ENCODE measurements at regions not wholly inside any gene's neighbourhood (a gene's known extent, or its start where the extent isn't known, plus 50 kb on each side); places are given as distances from the start of the nearest gene placed in this dataset.
"Not testable (repeated sequence)": the region's sequence is repeated elsewhere in the genome, so short reads cannot be mapped to it uniquely, and the experiment has no call there.

GRCh38 chr7:119886007-119886406 is 387.0 kb upstream of the KCND2 start:
- Histone ChIP-seq H3K27ac (ENCODE audit: low read length) (no peak overlapping the region), H3K4me3 (ENCODE audit: low read length) (no peak overlapping the region), H3K9me3 (ENCODE audit: low read length) (peaks cover 16% of the 10 kb centered on the region), H4K20me1 (ENCODE audit: insufficient read depth, low read depth, low read length) (no peaks in the 10 kb centered on the region), H3K36me3 (ENCODE audit: insufficient read depth, low read length) (no peaks in the 10 kb centered on the region), H3K4me1 (ENCODE audit: low read length) (no peaks in the 10 kb centered on the region), H3K9me2 (replicated peaks; ENCODE audit: insufficient read depth, low read length) (no peaks in the 10 kb centered on the region), H3K27me3 (ENCODE audit: low read length) (no peaks in the 10 kb centered on the region), H2AFZ (ENCODE audit: low read length) (no peak overlapping the region), H3K9ac (ENCODE audit: low read length) (no peak overlapping the region), H3K4me2 (ENCODE audit: low read depth, low read length, poor library complexity, severe bottlenecking) (no peak overlapping the region), H3K79me2 (ENCODE audit: low read length) (no peaks in the 10 kb centered on the region)
- DNase-seq = no peak

- not testable (repeated sequence) for H3K79me2 ChIP-seq (ENCODE audit: low read length); H3K9me2 ChIP-seq (replicated peaks; ENCODE audit: insufficient read depth, low read length); H3K27ac ChIP-seq (ENCODE audit: low read length); H4K20me1 ChIP-seq (ENCODE audit: insufficient read depth, low read depth, low read length); H3K4me1 ChIP-seq (ENCODE audit: low read length); H3K27me3 ChIP-seq (ENCODE audit: low read length); H3K4me2 ChIP-seq (ENCODE audit: low read depth, low read length, poor library complexity, severe bottlenecking); DNase-seq; H3K4me3 ChIP-seq (ENCODE audit: low read length); H3K36me3 ChIP-seq (ENCODE audit: insufficient read depth, low read length); H3K9ac ChIP-seq (ENCODE audit: low read length); H2AFZ ChIP-seq (ENCODE audit: low read length)
- peaks cover 16% of the 10 kb centered on the region for H3K9me3 ChIP-seq (ENCODE audit: low read length)
Observed at GRCh38 chr7:119886525-119886924, 386.4 kb upstream of the KCND2 start.

- Histone ChIP-seq H3K79me2 (ENCODE audit: low read length) (no peaks in the 10 kb centered on the region), H3K4me2 (ENCODE audit: low read depth, low read length, poor library complexity, severe bottlenecking) (no peak overlapping the region), H3K4me3 (ENCODE audit: low read length) (no peak overlapping the region), H3K9me2 (replicated peaks; ENCODE audit: insufficient read depth, low read length) (no peaks in the 10 kb centered on the region), H3K27ac (ENCODE audit: low read length) (no peak overlapping the region), H3K27me3 (ENCODE audit: low read length) (no peaks in the 10 kb centered on the region), H3K4me1 (ENCODE audit: low read length) (no peaks in the 10 kb centered on the region), H3K9ac (ENCODE audit: low read length) (no peak overlapping the region), H4K20me1 (ENCODE audit: insufficient read depth, low read depth, low read length) (no peaks in the 10 kb centered on the region), H3K9me3 (ENCODE audit: low read length) (peaks cover 15% of the 10 kb centered on the region), H2AFZ (ENCODE audit: low read length) (no peak overlapping the region), H3K36me3 (ENCODE audit: insufficient read depth, low read length) (no peaks in the 10 kb centered on the region)
- DNase-seq = no peak
Observed at GRCh38 chr7:119888251-119888650, 384.7 kb upstream of the KCND2 start.

- no peak overlapping the region for H3K4me3 ChIP-seq (ENCODE audit: low read length)
- H3K4me2 ChIP-seq (ENCODE audit: low read depth, low read length, poor library complexity, severe bottlenecking) = no peak overlapping the region
- no peaks in the 10 kb centered on the region for H3K79me2 ChIP-seq (ENCODE audit: low read length)
- H3K36me3 ChIP-seq (ENCODE audit: insufficient read depth, low read length) = no peaks in the 10 kb centered on the region
- H3K9ac ChIP-seq (ENCODE audit: low read length) = no peak overlapping the region
- peaks cover 15% of the 10 kb centered on the region for H3K9me3 ChIP-seq (ENCODE audit: low read length)
- DNase-seq = no peak
- no peaks in the 10 kb centered on the region for H3K27me3 ChIP-seq (ENCODE audit: low read length)
- no peaks in the 10 kb centered on the region for H3K4me1 ChIP-seq (ENCODE audit: low read length)
- H2AFZ ChIP-seq (ENCODE audit: low read length) = no peak overlapping the region
- no peak overlapping the region for H3K27ac ChIP-seq (ENCODE audit: low read length)
- no peaks in the 10 kb centered on the region for H4K20me1 ChIP-seq (ENCODE audit: insufficient read depth, low read depth, low read length)
- H3K9me2 ChIP-seq (replicated peaks; ENCODE audit: insufficient read depth, low read length) = no peaks in the 10 kb centered on the region
Observed at GRCh38 chr7:119890631-119891030, 382.3 kb upstream of the KCND2 start.

- H3K4me2 ChIP-seq (ENCODE audit: low read depth, low read length, poor library complexity, severe bottlenecking) = no peak overlapping the region
- no peaks in the 10 kb centered on the region for H4K20me1 ChIP-seq (ENCODE audit: insufficient read depth, low read depth, low read length)
- DNase-seq = no peak
- H3K79me2 ChIP-seq (ENCODE audit: low read length) = no peaks in the 10 kb centered on the region
- H3K4me1 ChIP-seq (ENCODE audit: low read length) = no peaks in the 10 kb centered on the region
- no peak overlapping the region for H3K4me3 ChIP-seq (ENCODE audit: low read length)
- no peaks in the 10 kb centered on the region for H3K36me3 ChIP-seq (ENCODE audit: insufficient read depth, low read length)
- H2AFZ ChIP-seq (ENCODE audit: low read length) = no peak overlapping the region
- no peaks in the 10 kb centered on the region for H3K27me3 ChIP-seq (ENCODE audit: low read length)
- H3K9me2 ChIP-seq (replicated peaks; ENCODE audit: insufficient read depth, low read length) = no peaks in the 10 kb centered on the region
- H3K27ac ChIP-seq (ENCODE audit: low read length) = no peak overlapping the region
- H3K9ac ChIP-seq (ENCODE audit: low read length) = no peak overlapping the region
- H3K9me3 ChIP-seq (ENCODE audit: low read length) = peaks cover 13% of the 10 kb centered on the region
Observed at GRCh38 chr7:119895320-119895719, 377.7 kb upstream of the KCND2 start.

- H3K4me1 ChIP-seq (ENCODE audit: low read length) = no peaks in the 10 kb centered on the region
- no peak overlapping the region for H3K27ac ChIP-seq (ENCODE audit: low read length)
- H2AFZ ChIP-seq (ENCODE audit: low read length) = no peak overlapping the region
- DNase-seq = no peak
- H4K20me1 ChIP-seq (ENCODE audit: insufficient read depth, low read depth, low read length) = no peaks in the 10 kb centered on the region
- no peaks in the 10 kb centered on the region for H3K27me3 ChIP-seq (ENCODE audit: low read length)
- H3K4me2 ChIP-seq (ENCODE audit: low read depth, low read length, poor library complexity, severe bottlenecking) = no peak overlapping the region
- no peaks in the 10 kb centered on the region for H3K9me2 ChIP-seq (replicated peaks; ENCODE audit: insufficient read depth, low read length)
- H3K79me2 ChIP-seq (ENCODE audit: low read length) = no peaks in the 10 kb centered on the region
- H3K9ac ChIP-seq (ENCODE audit: low read length) = no peak overlapping the region
- no peak overlapping the region for H3K4me3 ChIP-seq (ENCODE audit: low read length)
- H3K36me3 ChIP-seq (ENCODE audit: insufficient read depth, low read length) = no peaks in the 10 kb centered on the region
- peaks cover 18% of the 10 kb centered on the region for H3K9me3 ChIP-seq (ENCODE audit: low read length)
Observed at GRCh38 chr7:119896386-119896785, 376.6 kb upstream of the KCND2 start.

GRCh38 chr7:119900996-119901672 is 371.8 kb upstream of the KCND2 start:
- no peak overlapping the region for H3K4me2 ChIP-seq (ENCODE audit: low read depth, low read length, poor library complexity, severe bottlenecking)
- DNase-seq = no peak
- no peaks in the 10 kb centered on the region for H3K79me2 ChIP-seq (ENCODE audit: low read length)
- H3K4me1 ChIP-seq (ENCODE audit: low read length) = no peaks in the 10 kb centered on the region
- H3K9me3 ChIP-seq (ENCODE audit: low read length) = peaks cover 31% of the 10 kb centered on the region
- no peak overlapping the region for H2AFZ ChIP-seq (ENCODE audit: low read length)
- H3K4me3 ChIP-seq (ENCODE audit: low read length) = no peak overlapping the region
- no peaks in the 10 kb centered on the region for H4K20me1 ChIP-seq (ENCODE audit: insufficient read depth, low read depth, low read length)
- H3K9me2 ChIP-seq (replicated peaks; ENCODE audit: insufficient read depth, low read length) = no peaks in the 10 kb centered on the region
- H3K27me3 ChIP-seq (ENCODE audit: low read length) = no peaks in the 10 kb centered on the region
- no peaks in the 10 kb centered on the region for H3K36me3 ChIP-seq (ENCODE audit: insufficient read depth, low read length)
- H3K27ac ChIP-seq (ENCODE audit: low read length) = no peak overlapping the region
- no peak overlapping the region for H3K9ac ChIP-seq (ENCODE audit: low read length)

GRCh38 chr7:119903085-119903484 is 369.9 kb upstream of the KCND2 start:
- Histone ChIP-seq H3K36me3 (ENCODE audit: insufficient read depth, low read length) (no peaks in the 10 kb centered on the region), H4K20me1 (ENCODE audit: insufficient read depth, low read depth, low read length) (no peaks in the 10 kb centered on the region), H3K27ac (ENCODE audit: low read length) (no peak overlapping the region), H2AFZ (ENCODE audit: low read length) (no peak overlapping the region), H3K4me1 (ENCODE audit: low read length) (no peaks in the 10 kb centered on the region), H3K4me3 (ENCODE audit: low read length) (no peak overlapping the region), H3K9ac (ENCODE audit: low read length) (no peak overlapping the region), H3K79me2 (ENCODE audit: low read length) (no peaks in the 10 kb centered on the region), H3K9me3 (ENCODE audit: low read length) (peaks cover 26% of the 10 kb centered on the region), H3K27me3 (ENCODE audit: low read length) (no peaks in the 10 kb centered on the region), H3K9me2 (replicated peaks; ENCODE audit: insufficient read depth, low read length) (no peaks in the 10 kb centered on the region), H3K4me2 (ENCODE audit: low read depth, low read length, poor library complexity, severe bottlenecking) (no peak overlapping the region)
- DNase-seq = no peak

- Histone ChIP-seq H3K4me2 (ENCODE audit: low read depth, low read length, poor library complexity, severe bottlenecking) (no peak overlapping the region), H3K9ac (ENCODE audit: low read length) (no peak overlapping the region), H3K4me3 (ENCODE audit: low read length) (no peak overlapping the region), H3K36me3 (ENCODE audit: insufficient read depth, low read length) (no peaks in the 10 kb centered on the region), H3K27ac (ENCODE audit: low read length) (no peak overlapping the region), H3K4me1 (ENCODE audit: low read length) (no peaks in the 10 kb centered on the region), H3K9me2 (replicated peaks; ENCODE audit: insufficient read depth, low read length) (no peaks in the 10 kb centered on the region), H3K27me3 (ENCODE audit: low read length) (no peaks in the 10 kb centered on the region), H3K9me3 (ENCODE audit: low read length) (peaks cover 26% of the 10 kb centered on the region), H4K20me1 (ENCODE audit: insufficient read depth, low read depth, low read length) (no peaks in the 10 kb centered on the region), H2AFZ (ENCODE audit: low read length) (no peak overlapping the region), H3K79me2 (ENCODE audit: low read length) (no peaks in the 10 kb centered on the region)
- no peak for DNase-seq
Observed at GRCh38 chr7:119905495-119905894, 367.5 kb upstream of the KCND2 start.
